Astrocyte (in vitro differentiated cells and primary cell): ENCODE measurements at regions not wholly inside any gene's neighbourhood (a gene's known extent, or its start where the extent isn't known, plus 50 kb on each side); places are given as distances from the start of the nearest gene placed in this dataset.

ENCODE experiments used
- DNase-seq: peaks from one replicate; pipeline ENCODE4 v3.0.0-alpha.2; 2010; ENCODE audit warnings: low read depth
- FAIRE-seq: peaks from 2 replicates; lab custom pipeline; 2011; peaks lifted over from hg19 to GRCh38; lab: Jason Lieb, UNC
- H2AFZ ChIP-seq: 2 replicates; pipeline ENCODE4 v1.6.0; 2012; ENCODE audit warnings: low read depth, low read length, inconsistent platforms
- H3K27ac ChIP-seq: 2 replicates; pipeline ENCODE4 v1.5.1; 2011; ENCODE audit warnings: low read depth, low read length, inconsistent platforms
- H3K27me3 ChIP-seq: 2 replicates; pipeline ENCODE4 v1.6.0; 2011; ENCODE audit warnings: low read length, inconsistent platforms; ENCODE audit not compliant: insufficient read depth
- H3K36me3 ChIP-seq: 2 replicates; pipeline ENCODE4 v1.5.1; 2011; ENCODE audit warnings: low read length, inconsistent platforms; ENCODE audit not compliant: insufficient read depth
- H3K4me1 ChIP-seq: 2 replicates; pipeline ENCODE4 v1.5.1; 2011; ENCODE audit warnings: low read length, inconsistent platforms; ENCODE audit not compliant: insufficient read depth
- H3K4me2 ChIP-seq: 2 replicates; pipeline ENCODE4 v1.6.0; 2012; ENCODE audit warnings: low read length, inconsistent platforms
- H3K4me3 ChIP-seq: 2 replicates; pipeline ENCODE4 v1.5.1; 2011; ENCODE audit warnings: low read depth, mild to moderate bottlenecking, low read length, inconsistent platforms; ENCODE audit not compliant: insufficient read depth
- H3K79me2 ChIP-seq: 2 replicates; pipeline ENCODE4 v1.6.0; 2012; ENCODE audit warnings: mild to moderate bottlenecking, low read length, inconsistent platforms; ENCODE audit not compliant: insufficient read depth
- H3K9ac ChIP-seq: 2 replicates; pipeline ENCODE4 v1.6.0; 2012; ENCODE audit warnings: mild to moderate bottlenecking, low read length, inconsistent platforms
- H3K9me3 ChIP-seq: 2 replicates; pipeline ENCODE4 v1.5.1; 2012; ENCODE audit warnings: low read depth, mild to moderate bottlenecking, low read length, inconsistent platforms; ENCODE audit not compliant: insufficient read depth
- H4K20me1 ChIP-seq: 2 replicates; pipeline ENCODE4 v1.6.0; 2012; ENCODE audit warnings: low read length, inconsistent platforms; ENCODE audit not compliant: insufficient read depth
- H3K27ac Mint-ChIP-seq: one replicate; pipeline ENCODE4 v1.8.0; 2021; ENCODE audit warnings: mild to moderate bottlenecking, mixed read lengths; ENCODE audit not compliant: unreplicated experiment
- H3K27me3 Mint-ChIP-seq: one replicate; pipeline ENCODE4 v1.8.0; 2021; ENCODE audit warnings: low read depth, mixed read lengths; ENCODE audit not compliant: unreplicated experiment
- H3K36me3 Mint-ChIP-seq: one replicate; pipeline ENCODE4 v1.8.0; 2021; ENCODE audit warnings: low read depth, mixed read lengths; ENCODE audit not compliant: unreplicated experiment
- H3K4me1 Mint-ChIP-seq: one replicate; pipeline ENCODE4 v1.8.0; 2021; ENCODE audit warnings: low read depth, mixed read lengths; ENCODE audit not compliant: unreplicated experiment
- H3K4me3 Mint-ChIP-seq: one replicate; pipeline ENCODE4 v1.8.0; 2021; ENCODE audit warnings: mild to moderate bottlenecking, moderate library complexity, mixed read lengths; ENCODE audit not compliant: unreplicated experiment
- H3K9me3 Mint-ChIP-seq: one replicate; pipeline ENCODE4 v1.8.0; 2021; ENCODE audit warnings: mild to moderate bottlenecking, mixed read lengths; ENCODE audit not compliant: unreplicated experiment
- EZH2 ChIP-seq: IDR thresholded peaks from 2 replicates; pipeline ENCODE4 v1.6.1; 2012; ENCODE audit warnings: mild to moderate bottlenecking, low read length, inconsistent platforms; ENCODE audit not compliant: insufficient read depth
- TF ChIP-seq, protein P1 (sequence below): IDR thresholded peaks from 2 replicates; pipeline ENCODE4 v1.5.1; 2011; ENCODE audit warnings: low read depth, mild to moderate bottlenecking, inconsistent platforms, low read length, moderate library complexity; ENCODE audit not compliant: insufficient read depth

DNA sequence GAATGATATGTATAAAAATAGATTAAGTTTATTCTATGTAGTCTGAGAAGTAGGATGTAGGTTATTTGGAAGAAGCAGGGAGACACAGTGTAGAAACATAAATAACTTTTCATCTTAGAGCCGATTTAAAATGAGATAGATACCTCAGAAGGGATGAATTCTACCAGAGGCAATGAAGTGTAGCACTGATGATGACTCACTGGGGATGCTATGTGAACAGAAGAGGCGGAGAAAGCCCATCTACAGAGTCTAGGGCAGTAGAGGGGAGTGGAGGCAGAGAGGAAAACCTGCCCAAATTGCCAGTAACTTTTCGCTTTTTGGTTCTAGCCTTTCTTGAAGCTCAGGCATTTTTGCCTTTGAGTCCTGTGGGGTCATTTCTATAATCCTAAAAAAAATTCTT, 451.8 kb downstream of the ATP23 start:
- H3K4me3 ChIP-seq, result no peak overlapping the region
- no peaks in the 10 kb centered on the region for H3K36me3 ChIP-seq
- Mint-ChIP-seq H3K27ac (peak overlapping the region; percentile 59), H3K9me3 (peaks cover 3% of the 10 kb centered on the region), H3K4me3 (no peak overlapping the region), H3K27me3 (no peaks in the 10 kb centered on the region), H3K36me3 (no peaks in the 10 kb centered on the region), H3K4me1 (peaks cover 26% of the 10 kb centered on the region)
- no peaks in the 10 kb centered on the region for H4K20me1 ChIP-seq
- peaks cover 14% of the 10 kb centered on the region for H3K4me1 ChIP-seq
- no peak overlapping the region for H2AFZ ChIP-seq
- no peaks in the 10 kb centered on the region for H3K79me2 ChIP-seq
- H3K9me3 ChIP-seq, result no peaks in the 10 kb centered on the region
- no peak for TF ChIP-seq EZH2
- TF ChIP-seq, protein P1, sequence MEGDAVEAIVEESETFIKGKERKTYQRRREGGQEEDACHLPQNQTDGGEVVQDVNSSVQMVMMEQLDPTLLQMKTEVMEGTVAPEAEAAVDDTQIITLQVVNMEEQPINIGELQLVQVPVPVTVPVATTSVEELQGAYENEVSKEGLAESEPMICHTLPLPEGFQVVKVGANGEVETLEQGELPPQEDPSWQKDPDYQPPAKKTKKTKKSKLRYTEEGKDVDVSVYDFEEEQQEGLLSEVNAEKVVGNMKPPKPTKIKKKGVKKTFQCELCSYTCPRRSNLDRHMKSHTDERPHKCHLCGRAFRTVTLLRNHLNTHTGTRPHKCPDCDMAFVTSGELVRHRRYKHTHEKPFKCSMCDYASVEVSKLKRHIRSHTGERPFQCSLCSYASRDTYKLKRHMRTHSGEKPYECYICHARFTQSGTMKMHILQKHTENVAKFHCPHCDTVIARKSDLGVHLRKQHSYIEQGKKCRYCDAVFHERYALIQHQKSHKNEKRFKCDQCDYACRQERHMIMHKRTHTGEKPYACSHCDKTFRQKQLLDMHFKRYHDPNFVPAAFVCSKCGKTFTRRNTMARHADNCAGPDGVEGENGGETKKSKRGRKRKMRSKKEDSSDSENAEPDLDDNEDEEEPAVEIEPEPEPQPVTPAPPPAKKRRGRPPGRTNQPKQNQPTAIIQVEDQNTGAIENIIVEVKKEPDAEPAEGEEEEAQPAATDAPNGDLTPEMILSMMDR, result no peak
- H3K27me3 ChIP-seq, result no peaks in the 10 kb centered on the region
- peak; percentile 59 for DNase-seq
- FAIRE-seq, result no peak
- no peak overlapping the region for H3K27ac ChIP-seq
- H3K4me2 ChIP-seq, result no peak overlapping the region
- no peak overlapping the region for H3K9ac ChIP-seq

DNA sequence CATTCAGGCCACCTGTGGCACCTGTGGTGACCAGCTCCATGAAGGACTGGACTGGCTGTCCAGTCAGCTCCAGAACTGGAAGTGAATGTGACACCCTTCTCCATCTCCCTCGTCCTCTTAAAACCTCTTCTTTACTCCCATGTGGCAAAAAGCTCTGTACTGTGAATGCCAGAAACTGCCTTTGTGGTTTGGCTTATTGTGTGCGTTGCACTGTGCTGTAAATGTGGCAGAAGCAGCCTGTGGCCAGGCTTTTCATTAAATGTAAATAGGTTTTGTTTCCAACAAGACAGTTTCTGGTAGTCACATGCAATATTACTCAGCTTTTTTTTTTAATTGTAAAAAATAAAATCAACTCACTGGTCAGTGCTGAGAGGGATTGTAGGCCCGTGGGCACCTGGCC, 453.7 kb downstream of the ATP23 start:
- H3K27ac Mint-ChIP-seq, result no peak overlapping the region
- peaks cover 20% of the 10 kb centered on the region for H3K4me1 Mint-ChIP-seq

DNA sequence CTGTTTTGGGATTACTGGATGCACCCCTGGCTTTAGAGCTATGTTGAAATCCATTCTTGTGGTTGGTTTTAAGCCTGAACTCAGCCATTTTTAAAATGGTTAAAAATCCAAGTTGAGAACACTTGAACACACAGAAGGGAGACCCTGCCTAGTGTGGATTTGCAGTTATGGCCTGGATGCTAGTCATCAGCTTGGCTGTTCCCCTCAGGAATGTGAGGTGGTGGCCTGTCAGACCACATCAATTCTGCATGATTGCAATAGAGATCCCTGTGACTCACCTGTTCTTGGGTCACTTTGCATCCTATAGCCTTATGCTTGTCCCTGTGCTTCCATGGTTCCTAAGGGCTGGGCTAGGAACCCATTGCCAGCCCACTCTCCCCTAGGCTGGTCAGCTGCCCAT, 454.1 kb downstream of the ATP23 start:
- no peaks in the 10 kb centered on the region for H3K36me3 ChIP-seq
- peak overlapping the region; percentile 57 for H3K27ac ChIP-seq
- Mint-ChIP-seq H3K36me3 (no peaks in the 10 kb centered on the region), H3K4me1 (peaks cover 20% of the 10 kb centered on the region), H3K9me3 (peaks cover 5% of the 10 kb centered on the region), H3K27ac (no peak overlapping the region), H3K27me3 (no peaks in the 10 kb centered on the region), H3K4me3 (no peak overlapping the region)
- H3K9me3 ChIP-seq, result no peaks in the 10 kb centered on the region
- no peak overlapping the region for H3K4me3 ChIP-seq
- no peaks in the 10 kb centered on the region for H4K20me1 ChIP-seq
- DNase-seq, result peak; percentile 76
- no peaks in the 10 kb centered on the region for H3K27me3 ChIP-seq
- TF ChIP-seq EZH2, result no peak
- TF ChIP-seq, protein P1, result no peak
- no peak overlapping the region for H2AFZ ChIP-seq
- no peak overlapping the region for H3K9ac ChIP-seq
- FAIRE-seq, result no peak
- no peaks in the 10 kb centered on the region for H3K79me2 ChIP-seq
- H3K4me2 ChIP-seq, result no peak overlapping the region
- H3K4me1 ChIP-seq, result peaks cover 9% of the 10 kb centered on the region

More for the DNA sequence above, 453.7 kb downstream of the ATP23 start:
- Histone ChIP-seq H3K9ac (no peak overlapping the region), H3K27ac (peak overlapping the region; percentile 57), H3K4me3 (no peak overlapping the region), H3K79me2 (no peaks in the 10 kb centered on the region), H3K27me3 (no peaks in the 10 kb centered on the region), H3K9me3 (no peaks in the 10 kb centered on the region), H3K36me3 (no peaks in the 10 kb centered on the region), H4K20me1 (no peaks in the 10 kb centered on the region), H3K4me2 (no peak overlapping the region), H2AFZ (no peak overlapping the region), H3K4me1 (peaks cover 9% of the 10 kb centered on the region)
- Mint-ChIP-seq H3K27me3 (no peaks in the 10 kb centered on the region), H3K9me3 (peaks cover 5% of the 10 kb centered on the region), H3K4me3 (peak overlapping the region; percentile 2), H3K36me3 (no peaks in the 10 kb centered on the region)
- TF ChIP-seq, protein P1, result no peak
- DNase-seq (peak; percentile 66), FAIRE-seq (no peak)
